Small intestine (tissue), 7 donors: ENCODE measurements at regions not wholly inside any gene's neighbourhood (a gene's known extent, or its start where the extent isn't known, plus 50 kb on each side); places are given as distances from the start of the nearest gene placed in this dataset.
A peak's percentile ranks its signal among the peaks of the same experiment; 100 is the strongest.
"Not testable (repeated sequence)": the region's sequence is repeated elsewhere in the genome, so short reads cannot be mapped to it uniquely, and the experiment has no call there.

Source experiments
- DNase-seq, 2 donors: peaks; one replicate each; pipeline versions ENCODE4 v3.0.0 to v3.0.0-alpha.2; 2013
- FAIRE-seq: peaks from 2 replicates; lab custom pipeline; 2012; peaks lifted over from hg19 to GRCh38; lab: Jason Lieb, UNC
- H3K27ac ChIP-seq, 3 donors: one replicate each; pipeline ENCODE4 v1.5.1; 2013; ENCODE audit warnings: low read length in 2 of 3, mild to moderate bottlenecking in 2 of 3, control low read depth in 1 of 3, inconsistent platforms in 1 of 3, low read depth in 1 of 3, moderate library complexity in 1 of 3
- H3K27me3 ChIP-seq, 3 donors: one replicate each; pipeline ENCODE4 v1.6.1; 2013; ENCODE audit warnings: low read length in 3 of 3, inconsistent platforms in 1 of 3; ENCODE audit not compliant: control insufficient read depth in 3 of 3, insufficient read depth in 3 of 3
- H3K36me3 ChIP-seq, 3 donors: one replicate each; pipeline ENCODE4 v1.6.1; 2013; ENCODE audit warnings: low read length in 3 of 3, inconsistent platforms in 1 of 3, low read depth in 1 of 3, mild to moderate bottlenecking in 1 of 3, moderate library complexity in 1 of 3; ENCODE audit not compliant: control insufficient read depth in 3 of 3, insufficient read depth in 2 of 3
- H3K4me1 ChIP-seq, 3 donors: one replicate each; pipeline ENCODE4 v1.6.1; 2013; ENCODE audit warnings: low read length in 2 of 3, inconsistent platforms in 1 of 3, low read depth in 1 of 3, mild to moderate bottlenecking in 1 of 3, moderate library complexity in 1 of 3; ENCODE audit not compliant: control insufficient read depth in 3 of 3, insufficient read depth in 2 of 3
- H3K4me3 ChIP-seq, 3 donors: one replicate each; pipeline ENCODE4 v1.5.1; 2013; ENCODE audit warnings: low read length in 3 of 3, control low read depth in 1 of 3, inconsistent platforms in 1 of 3, low read depth in 1 of 3, mild to moderate bottlenecking in 1 of 3, moderate library complexity in 1 of 3
- H3K9me3 ChIP-seq, 2 donors: one replicate each; pipeline ENCODE4 v1.6.1; 2013; ENCODE audit warnings: low read depth in 1 of 2, low read length in 1 of 2; ENCODE audit not compliant: control insufficient read depth in 2 of 2, insufficient read depth in 1 of 2
- WGBS, 3 donors: extraction: QIAGEN DNeasy Blood & Tissue Kit; methylation state at CpG; one replicate each; pipeline ENCODE4 v1.1.7; 2013; 5-methylcytosine and 5-hydroxymethylcytosine counted together
- donor health status: healthy with polysubstance abuse.
- donor health status: control.
- donor health status: control.
- donor health status: Bipolar disorder and iron deficiency.
- donor health status: healthy.

GRCh38 chr6:25132934-25133333 is 146.2 kb upstream of the CARMIL1 start:
- DNase-seq (no peak), FAIRE-seq (no peak)
- Histone ChIP-seq H3K27me3 (no peaks in the 10 kb centered on the region), H3K4me3 (no peak overlapping the region), H3K27ac (no peak overlapping the region), H3K36me3 (no peaks in the 10 kb centered on the region), H3K4me1 (no peaks in the 10 kb centered on the region), H3K9me3 (peaks cover 0 to 3% of the 10 kb centered on the region in 2 donors)
- 93 to 98% (median 96%) methylated on average over 1 of the region's 1 CpG for WGBS, 3 donors

GRCh38 chr6:25133568-25133967 is 145.6 kb upstream of the CARMIL1 start:
- 48 to 70% (median 67%) methylated on average over 1 of the region's 1 CpG for WGBS, 3 donors
- peak overlapping the region in 1 of 3 donors; percentile 31 for H3K27ac ChIP-seq
- FAIRE-seq (no peak), DNase-seq (no peak)
- no peaks in the 10 kb centered on the region for H3K27me3 ChIP-seq
- H3K9me3 ChIP-seq: peaks cover 0 to 3% of the 10 kb centered on the region in 2 donors
- no peak overlapping the region for H3K4me3 ChIP-seq
- H3K4me1 ChIP-seq: no peaks in the 10 kb centered on the region
- H3K36me3 ChIP-seq: no peaks in the 10 kb centered on the region

DNA sequence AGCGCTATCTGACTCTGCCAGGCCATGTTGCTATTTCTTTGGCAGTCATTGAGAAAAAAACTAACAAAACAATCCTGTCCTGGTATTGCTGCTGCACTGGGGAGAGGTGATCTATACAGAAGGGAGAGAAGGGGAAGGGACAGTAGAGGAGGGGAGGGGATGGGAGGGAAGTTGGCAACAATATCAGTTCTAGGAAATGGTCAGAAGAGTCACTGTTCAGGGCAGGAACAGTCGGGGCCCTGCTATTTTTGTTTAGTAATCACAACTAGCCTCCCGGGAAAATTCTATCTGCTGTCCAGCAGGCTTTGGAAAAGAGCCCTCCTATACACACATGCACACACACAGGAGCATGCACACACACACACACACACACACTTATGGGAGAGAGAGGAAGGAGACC is 142.3 kb upstream of the CARMIL1 start:
- WGBS, 3 donors: 40 to 67% (median 46%) methylated on average over 3 of the region's 3 CpGs
- Histone ChIP-seq H3K27ac (peak overlapping the region in 2 of 3 donors; percentile 60 to 80), H3K4me1 (no peaks in the 10 kb centered on the region), H3K27me3 (no peaks in the 10 kb centered on the region), H3K9me3 (peaks cover 0 to 3% of the 10 kb centered on the region in 2 donors), H3K4me3 (peak overlapping the region in 1 of 3 donors; percentile 3), H3K36me3 (no peaks in the 10 kb centered on the region)
- no peak for FAIRE-seq
- DNase-seq: no peak

- peak overlapping the region; percentile 34 to 93 (median 47) for H3K27ac ChIP-seq
- no peak for FAIRE-seq
- H3K4me3 ChIP-seq: peak overlapping the region in 2 of 3 donors; percentile 27 to 36
- H3K27me3 ChIP-seq: no peaks in the 10 kb centered on the region
- WGBS, 3 donors: 51 to 82% (median 59%) methylated on average over 7 of the region's 7 CpGs
- no peaks in the 10 kb centered on the region for H3K36me3 ChIP-seq
- H3K4me1 ChIP-seq: no peaks in the 10 kb centered on the region
- peaks cover 0 to 3% of the 10 kb centered on the region in 2 donors for H3K9me3 ChIP-seq
- DNase-seq: no peak
These were observed 141.7 kb upstream of the CARMIL1 start for GRCh38 chr6:25137480-25137879.

DNA sequence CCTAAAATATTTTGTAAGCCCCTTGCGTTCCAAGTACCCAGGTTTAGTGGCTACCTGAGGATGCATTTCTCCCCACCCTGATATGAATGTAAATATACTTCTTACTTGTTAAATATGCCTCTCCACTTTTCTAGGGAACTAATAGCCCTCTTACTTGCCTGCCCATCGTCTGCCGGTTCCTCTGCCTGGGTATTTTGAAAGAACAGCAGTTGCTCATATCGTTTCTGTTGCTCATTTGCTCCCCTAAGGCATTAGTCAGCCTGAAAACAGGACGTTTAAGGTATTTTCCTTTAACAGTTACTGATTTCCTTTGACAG is 141.3 kb upstream of the CARMIL1 start:
- Histone ChIP-seq H3K27ac (peak overlapping the region; percentile 34 to 93 (median 47)), H3K27me3 (no peaks in the 10 kb centered on the region), H3K36me3 (no peaks in the 10 kb centered on the region), H3K4me3 (peak overlapping the region in 2 of 3 donors; percentile 27 to 36), H3K9me3 (peaks cover 0 to 3% of the 10 kb centered on the region in 2 donors), H3K4me1 (no peaks in the 10 kb centered on the region)
- no peak for FAIRE-seq
- WGBS, 3 donors: 31 to 33% (median 32%) methylated on average over 5 of the region's 5 CpGs
- DNase-seq: no peak

DNA sequence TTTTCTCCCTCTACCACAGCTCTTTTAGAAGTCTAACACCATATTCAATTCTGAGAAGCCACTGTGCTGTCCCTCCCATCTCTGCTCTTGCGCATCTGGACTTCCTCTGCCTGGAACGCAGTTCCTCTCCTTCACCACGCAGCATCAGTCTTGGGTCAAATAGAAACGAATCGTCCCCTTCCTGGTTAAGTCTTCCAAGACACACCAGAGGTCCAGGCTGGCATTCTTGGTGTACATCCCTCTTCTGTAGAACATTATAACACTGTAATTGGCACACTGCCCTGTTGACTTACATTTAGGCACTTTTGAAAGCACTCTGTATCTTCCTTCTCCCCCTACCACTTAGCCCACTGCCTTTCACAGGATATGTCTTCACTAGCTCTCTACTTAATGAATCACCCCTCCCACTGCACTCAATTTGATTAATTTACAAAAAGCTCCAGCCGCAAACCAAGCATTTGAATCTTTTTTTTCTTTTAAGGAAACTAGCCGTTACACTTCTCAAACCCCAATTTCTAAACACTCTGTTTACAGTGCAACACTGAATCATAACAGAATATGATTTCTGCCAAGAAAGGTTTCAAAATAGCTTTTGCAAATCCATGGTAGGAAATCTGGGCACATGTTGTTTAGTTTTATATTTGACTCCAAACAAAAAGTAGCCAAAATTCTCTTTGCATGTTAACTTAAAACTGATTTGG is 140.8 kb upstream of the CARMIL1 start:
- no peak for FAIRE-seq
- WGBS, 3 donors: 8 to 18% (median 17%) methylated on average over 7 of the region's 7 CpGs

GRCh38 chr6:25138934-25139415 is 140.2 kb upstream of the CARMIL1 start:
- peak in 1 of 2 donors; percentile 31 for DNase-seq
- FAIRE-seq: no peak
- no peaks in the 10 kb centered on the region for H3K9me3 ChIP-seq
- peak overlapping the region in 2 of 3 donors; percentile 47 to 50 for H3K27ac ChIP-seq
- H3K4me1 ChIP-seq: no peaks in the 10 kb centered on the region
- H3K27me3 ChIP-seq: no peaks in the 10 kb centered on the region
- peak overlapping the region in 2 of 3 donors; percentile 23 to 35 for H3K4me3 ChIP-seq
- WGBS, 3 donors: 0 to 4% (median 3%) methylated on average over 2 of the region's 2 CpGs
- H3K36me3 ChIP-seq: no peaks in the 10 kb centered on the region

More for the DNA sequence above, 140.8 kb upstream of the CARMIL1 start:
- peak; percentile 39 to 53 for DNase-seq
- Histone ChIP-seq H3K27ac (peak overlapping the region; percentile 47 to 93 (median 83)), H3K27me3 (no peaks in the 10 kb centered on the region), H3K4me3 (peak overlapping the region in 2 of 3 donors; percentile 23 to 35), H3K9me3 (peaks cover 0 to 3% of the 10 kb centered on the region in 2 donors), H3K4me1 (no peaks in the 10 kb centered on the region), H3K36me3 (no peaks in the 10 kb centered on the region)

GRCh38 chr6:25139608-25140007 is 139.6 kb upstream of the CARMIL1 start:
- H3K4me3 ChIP-seq, H3K27ac ChIP-seq, H3K4me1 ChIP-seq: not testable (repeated sequence)

More at GRCh38 chr6:25139608-25140007, 139.6 kb upstream of the CARMIL1 start:
- WGBS, 3 donors: 80 to 86% (median 81%) methylated on average over 36 of the region's 36 CpGs
- not testable (repeated sequence) for FAIRE-seq, DNase-seq, H3K36me3 ChIP-seq, H3K27me3 ChIP-seq, H3K9me3 ChIP-seq
